ENCODE measurements at regions not wholly inside any gene's neighbourhood (a gene's known extent, or its start where the extent isn't known, plus 50 kb on each side); places are given as distances from the start of the nearest gene placed in this dataset.

- Mint-ChIP-seq H3K27me3 (no peaks in the 10 kb centered on the region), H3K4me1 (no peaks in the 10 kb centered on the region), H3K27ac (no peak overlapping the region), H3K4me3 (no peak overlapping the region), H3K9me3 (ENCODE audit: insufficient read depth) (peaks cover 8% of the 10 kb centered on the region)
- whole genome bisulfite sequencing (ENCODE audit: insufficient coverage), result no CpG with 5 or more reads among the region's 2 CpGs
- Histone ChIP-seq H4K20me1 (ENCODE audit: control insufficient read depth, insufficient read depth, low read length, poor library complexity, severe bottlenecking) (no peaks in the 10 kb centered on the region), H3K79me2 (ENCODE audit: control insufficient read depth, insufficient read depth, low read length) (no peaks in the 10 kb centered on the region), H3K4me2 (replicated peaks; ENCODE audit: low read depth, low read length, poor library complexity, severe bottlenecking) (no peak overlapping the region), H3K4me3 (ENCODE audit: control extremely low read depth in 1 of 5, extremely low read depth in 1 of 5, insufficient read depth in 1 of 5, low read depth in 2 of 5, low read length in 4 of 5) (no peak overlapping the region), H3K9ac (ENCODE audit: low read length) (no peak overlapping the region), H2AFZ (ENCODE audit: insufficient read depth, low read depth, low read length, poor library complexity, severe bottlenecking) (no peak overlapping the region), H3K36me3 (replicated peaks in 1 of 2; ENCODE audit: control extremely low read depth in 1 of 2, control insufficient read depth in 1 of 2, extremely low read depth in 1 of 2, insufficient read depth in 2 of 2, low read length in 1 of 2) (no peaks in the 10 kb centered on the region), H3K27me3 (replicated peaks in 1 of 4; ENCODE audit: control extremely low read depth in 1 of 4, control insufficient read depth in 3 of 4, insufficient read depth in 4 of 4, low read length in 3 of 4) (no peaks in the 10 kb centered on the region), H3K27ac (ENCODE audit: low read length in 2 of 2) (no peak overlapping the region), H3K4me1 (ENCODE audit: control insufficient read depth in 2 of 2, insufficient read depth in 2 of 2, low read length in 2 of 2) (no peaks in the 10 kb centered on the region), H3K9me3 (ENCODE audit: control extremely low read depth in 1 of 3, control insufficient read depth in 2 of 3, insufficient read depth in 1 of 3, low read length in 2 of 3) (peaks cover 0 to 8% (median 4%) of the 10 kb centered on the region in 3 donors)
- no peak for ATAC-seq (ENCODE audit: low read depth)
- no peak for DNase-seq
- intact Hi-C loops (cut with micrococcal nuclease), result no loop called here
- POLR2A ChIA-PET, result no interaction called here
- CTCF ChIA-PET, result no interaction called here
- TF ChIP-seq CTCF (IDR thresholded peaks at IDR 0.05) (no peak), EZH2 (IDR thresholded peaks at IDR 0.05; ENCODE audit: borderline replicate concordance, insufficient read depth, low read depth, low read length, poor library complexity, severe bottlenecking) (no peak)
These were observed 871.5 kb downstream of the AMY1C start for GRCh38 chr1:104621221-104621620.

- Mint-ChIP-seq H3K27me3 (no peaks in the 10 kb centered on the region), H3K9me3 (ENCODE audit: insufficient read depth) (no peaks in the 10 kb centered on the region), H3K4me1 (peaks cover 2% of the 10 kb centered on the region), H3K27ac (no peak overlapping the region), H3K4me3 (no peak overlapping the region)
- no peaks in the 10 kb centered on the region for H3K4me1 ChIP-seq (ENCODE audit: control insufficient read depth in 2 of 2, insufficient read depth in 2 of 2, low read length in 2 of 2)
- H3K9me3 ChIP-seq (ENCODE audit: control extremely low read depth in 1 of 3, control insufficient read depth in 2 of 3, insufficient read depth in 1 of 3, low read length in 2 of 3), result no peaks in the 10 kb centered on the region
- ChIA-PET CTCF (no interaction called here), POLR2A (no interaction called here)
- H3K79me2 ChIP-seq (ENCODE audit: control insufficient read depth, insufficient read depth, low read length), result no peaks in the 10 kb centered on the region
- H3K9ac ChIP-seq (ENCODE audit: low read length), result no peak overlapping the region
- DNase-seq (no peak), ATAC-seq (ENCODE audit: low read depth) (no peak)
- no peaks in the 10 kb centered on the region for H3K36me3 ChIP-seq (replicated peaks in 1 of 2; ENCODE audit: control extremely low read depth in 1 of 2, control insufficient read depth in 1 of 2, extremely low read depth in 1 of 2, insufficient read depth in 2 of 2, low read length in 1 of 2)
- intact Hi-C loops (cut with micrococcal nuclease), result no loop called here
- H2AFZ ChIP-seq (ENCODE audit: insufficient read depth, low read depth, low read length, poor library complexity, severe bottlenecking), result no peak overlapping the region
- WGBS (ENCODE audit: insufficient coverage), result no CpG with 5 or more reads among the region's 1 CpG
- H3K27ac ChIP-seq (ENCODE audit: low read length in 2 of 2), result no peak overlapping the region
- H3K27me3 ChIP-seq (replicated peaks in 1 of 4; ENCODE audit: control extremely low read depth in 1 of 4, control insufficient read depth in 3 of 4, insufficient read depth in 4 of 4, low read length in 3 of 4), result no peaks in the 10 kb centered on the region
- no peaks in the 10 kb centered on the region for H4K20me1 ChIP-seq (ENCODE audit: control insufficient read depth, insufficient read depth, low read length, poor library complexity, severe bottlenecking)
- no peak overlapping the region for H3K4me2 ChIP-seq (replicated peaks; ENCODE audit: low read depth, low read length, poor library complexity, severe bottlenecking)
- TF ChIP-seq CTCF (IDR thresholded peaks at IDR 0.05) (no peak), EZH2 (IDR thresholded peaks at IDR 0.05; ENCODE audit: borderline replicate concordance, insufficient read depth, low read depth, low read length, poor library complexity, severe bottlenecking) (no peak)
- H3K4me3 ChIP-seq (ENCODE audit: control extremely low read depth in 1 of 5, extremely low read depth in 1 of 5, insufficient read depth in 1 of 5, low read depth in 2 of 5, low read length in 4 of 5), result no peak overlapping the region
These were observed 874.8 kb downstream of the AMY1C start for GRCh38 chr1:104624538-104624937.
